ENCODE measurements at regions not wholly inside any gene's neighbourhood (a gene's known extent, or its start where the extent isn't known, plus 50 kb on each side); places are given as distances from the start of the nearest gene placed in this dataset.
"Not testable (repeated sequence)": the region's sequence is repeated elsewhere in the genome, so short reads cannot be mapped to it uniquely, and the experiment has no call there.

DNA sequence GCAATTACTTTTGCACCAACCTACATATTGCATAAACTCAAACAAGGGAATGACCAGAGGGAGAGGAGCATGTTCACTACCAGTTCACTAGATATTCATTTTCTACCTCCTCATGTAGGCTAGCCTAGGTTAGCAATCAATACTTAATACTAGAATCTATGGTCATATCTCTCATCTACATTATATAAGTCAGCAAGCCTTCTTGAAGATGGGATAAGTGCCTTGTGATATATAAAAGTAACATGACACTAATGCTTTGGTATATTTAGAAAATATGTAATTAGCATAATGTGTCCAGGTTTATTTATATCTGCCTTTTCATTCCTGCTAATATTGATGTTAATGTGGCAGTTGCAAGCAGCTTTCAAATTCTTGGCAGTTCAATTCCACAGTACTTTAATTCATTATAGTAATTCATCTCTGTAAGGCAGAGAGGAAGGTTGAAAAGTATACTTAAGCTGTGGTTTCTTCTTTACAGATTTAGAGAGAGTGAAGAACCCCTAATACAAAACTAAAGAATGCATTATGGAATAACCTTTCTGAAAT, 1613.2 kb upstream of the ACO1 start:
- DNase-seq = no peak

DNA sequence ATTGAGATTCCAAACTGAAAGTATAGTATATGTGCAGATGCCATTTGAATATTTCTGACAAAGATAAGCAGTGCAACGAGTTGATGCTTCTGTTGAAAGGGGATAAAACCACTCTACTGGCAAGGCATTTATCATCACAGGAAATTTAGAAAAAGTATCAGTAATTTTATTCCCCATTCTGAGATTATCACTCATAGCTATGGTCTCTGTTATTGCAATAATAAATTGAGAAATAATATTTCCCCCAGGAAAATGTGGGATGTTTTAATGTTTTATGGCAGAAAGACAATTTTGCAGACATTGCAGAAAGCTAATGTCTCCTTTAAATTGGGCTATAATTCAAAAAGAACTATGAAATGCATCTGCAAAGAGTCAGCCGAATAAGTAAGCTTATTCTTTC, 1612.7 kb upstream of the ACO1 start:
- DNase-seq = no peak

DNA sequence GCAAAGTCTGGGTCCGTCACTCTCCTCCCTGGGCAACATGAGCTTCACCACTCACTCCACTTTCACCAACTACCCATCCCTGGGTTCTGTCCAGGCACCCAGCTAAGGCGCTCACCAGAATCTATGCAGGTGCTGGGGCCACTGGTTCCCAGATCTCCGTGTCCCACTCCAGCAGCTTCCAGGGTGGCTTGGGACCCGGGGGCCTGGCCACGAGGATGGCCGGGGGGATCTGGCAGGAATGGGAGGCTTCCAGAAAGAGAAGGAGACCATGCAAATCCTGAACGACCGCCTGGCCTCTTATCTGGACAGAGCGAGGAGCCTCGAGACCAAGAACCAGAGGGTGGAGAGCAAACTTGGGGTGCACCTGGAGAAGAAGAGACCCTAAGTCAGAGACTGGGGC, 1611.0 kb upstream of the ACO1 start:
- no peak for DNase-seq

DNA sequence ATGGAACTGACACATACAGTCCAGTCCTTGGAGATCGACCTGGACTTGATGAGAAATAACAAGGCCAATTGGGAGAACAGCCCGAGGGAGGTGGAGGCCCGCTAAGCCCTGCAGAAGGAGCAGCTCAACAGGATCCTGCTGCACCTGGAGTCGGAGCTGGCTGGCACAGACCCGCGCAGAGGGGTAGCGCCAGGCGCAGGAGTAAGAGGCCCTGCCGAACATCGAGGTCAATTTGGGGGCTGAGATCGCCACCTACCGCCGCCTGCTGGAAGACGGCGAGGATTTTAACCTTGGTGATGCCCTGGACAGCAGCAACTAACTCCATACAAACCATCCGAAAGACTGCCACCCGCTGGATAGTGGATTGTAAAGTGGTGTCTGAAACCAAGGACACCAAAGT, 1610.1 kb upstream of the ACO1 start:
- no peak for DNase-seq

DNA sequence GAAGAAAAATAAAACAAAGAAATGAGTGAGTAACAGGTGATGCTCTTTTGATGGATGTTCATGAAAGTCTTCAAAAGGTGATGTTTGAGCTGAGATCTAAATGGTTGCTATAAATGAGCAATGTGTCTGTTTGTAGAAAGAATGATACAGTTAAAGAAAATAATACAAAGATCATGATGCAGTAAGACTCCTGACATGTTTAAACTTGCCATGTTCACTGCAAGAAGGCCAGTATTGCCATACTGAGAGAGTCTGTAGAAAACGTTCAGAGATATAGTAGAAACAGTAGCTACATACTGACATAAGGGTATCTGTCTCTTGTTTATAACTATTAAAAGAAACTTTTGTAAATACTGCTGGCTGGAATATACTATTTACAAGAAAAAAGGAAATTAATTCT, 1609.2 kb upstream of the ACO1 start:
- DNase-seq = no peak

DNA sequence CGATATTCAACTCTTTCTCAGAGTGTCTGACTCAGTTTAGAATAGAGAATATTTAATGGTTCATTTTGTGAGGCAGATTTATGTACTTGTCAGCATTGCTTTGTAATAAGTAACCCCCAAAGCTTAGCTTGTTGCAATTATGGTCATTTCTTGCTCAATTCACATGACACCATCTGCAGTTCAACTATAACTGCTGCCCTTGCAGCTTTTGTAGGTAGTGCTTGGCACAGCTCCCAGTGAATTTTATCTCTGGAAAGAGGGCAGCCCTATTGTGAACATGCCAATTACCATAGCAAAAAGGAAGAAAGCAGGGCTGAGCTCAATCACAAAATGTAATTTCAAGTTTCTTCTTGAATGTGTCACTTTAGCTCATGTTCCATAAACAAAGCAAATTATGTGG, 1587.7 kb upstream of the ACO1 start:
- DNase-seq = no peak

DNA sequence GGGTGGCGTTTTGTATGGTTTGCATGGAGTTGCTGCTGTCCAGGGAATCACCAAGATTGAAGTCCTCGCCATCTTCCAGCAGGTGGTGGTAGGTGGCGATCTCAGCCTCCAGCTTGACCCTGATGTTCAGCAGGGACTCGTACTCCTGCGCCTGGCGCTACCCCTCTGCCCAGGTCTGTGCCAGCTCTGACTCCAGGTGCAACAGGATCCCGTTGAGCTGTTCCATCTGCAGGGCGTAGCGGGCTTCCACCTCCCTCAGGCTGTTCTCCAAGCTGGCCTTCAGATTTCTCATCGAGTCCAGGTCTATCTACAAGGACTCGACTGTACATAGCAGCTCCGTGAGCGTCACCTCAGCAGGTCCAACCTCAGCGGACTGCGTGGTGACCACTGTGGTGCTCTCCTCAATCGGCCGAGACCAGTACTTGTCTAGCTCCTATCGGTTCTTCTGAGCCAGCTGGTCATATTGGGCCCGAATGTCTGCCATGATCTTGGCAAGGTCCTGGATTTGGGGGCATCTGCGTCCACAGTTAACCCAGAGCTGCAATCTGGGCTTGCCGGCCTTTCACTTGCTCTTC, 1584.8 kb upstream of the ACO1 start:
- DNase-seq = no peak

DNA sequence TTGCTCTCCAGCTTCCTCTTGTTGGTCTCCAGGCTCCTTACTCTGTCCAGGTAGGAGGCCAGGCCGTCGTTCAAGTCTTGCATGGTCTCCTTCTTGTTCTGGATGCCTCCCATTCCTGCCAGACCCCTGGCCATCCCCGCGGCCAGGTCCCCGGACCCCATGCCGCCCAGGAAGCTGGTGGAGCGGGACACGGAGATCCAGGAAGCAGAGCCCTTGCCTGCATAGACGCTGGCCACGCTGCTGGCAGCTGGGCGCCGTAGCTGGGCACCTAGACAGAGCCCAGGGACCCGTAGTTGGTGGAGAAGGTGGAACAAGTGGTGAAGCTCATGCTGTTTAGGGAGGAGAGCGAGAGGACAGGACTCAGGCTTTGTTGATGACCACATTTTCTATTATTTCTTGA, 1584.0 kb upstream of the ACO1 start:
- no peak for DNase-seq

DNA sequence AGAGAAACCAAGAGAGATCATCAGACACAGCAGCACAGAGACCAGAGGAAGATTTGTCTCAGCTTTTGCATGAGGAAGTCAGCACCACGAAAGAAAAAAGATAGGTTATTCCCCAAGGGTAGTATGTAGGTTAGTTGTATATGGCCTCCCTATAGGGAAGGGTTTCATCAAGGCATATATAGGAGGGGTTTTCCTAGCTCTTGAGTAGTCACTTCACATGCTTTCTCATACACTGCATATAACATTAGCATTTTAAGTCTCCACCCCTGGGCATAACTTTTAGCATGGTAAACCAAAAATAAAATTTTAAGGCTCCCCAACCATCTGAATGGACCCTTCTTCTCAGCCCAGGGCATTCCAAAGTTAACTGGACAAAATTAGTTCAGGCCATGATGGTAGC, 1571.6 kb upstream of the ACO1 start:
- DNase-seq = no peak

DNA sequence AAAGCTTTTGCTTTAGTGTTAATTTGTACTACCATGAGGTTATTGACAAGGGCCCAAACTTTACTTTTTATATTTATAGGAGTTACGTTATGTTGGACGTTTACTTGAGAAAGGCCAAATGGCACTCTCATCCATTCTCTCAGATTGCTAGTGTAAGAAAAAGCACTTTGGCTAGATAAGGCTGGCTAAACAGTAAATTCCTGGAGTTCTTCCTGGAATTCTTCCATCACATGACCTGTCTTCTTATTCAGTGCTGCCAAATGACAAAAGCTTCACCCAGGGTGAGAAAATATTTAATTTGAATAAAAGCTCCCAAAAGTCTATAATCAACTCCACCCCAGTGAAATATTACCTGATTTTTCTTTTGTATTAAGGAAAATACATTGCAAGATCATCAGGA, 1568.9 kb upstream of the ACO1 start:
- no peak for DNase-seq

DNA sequence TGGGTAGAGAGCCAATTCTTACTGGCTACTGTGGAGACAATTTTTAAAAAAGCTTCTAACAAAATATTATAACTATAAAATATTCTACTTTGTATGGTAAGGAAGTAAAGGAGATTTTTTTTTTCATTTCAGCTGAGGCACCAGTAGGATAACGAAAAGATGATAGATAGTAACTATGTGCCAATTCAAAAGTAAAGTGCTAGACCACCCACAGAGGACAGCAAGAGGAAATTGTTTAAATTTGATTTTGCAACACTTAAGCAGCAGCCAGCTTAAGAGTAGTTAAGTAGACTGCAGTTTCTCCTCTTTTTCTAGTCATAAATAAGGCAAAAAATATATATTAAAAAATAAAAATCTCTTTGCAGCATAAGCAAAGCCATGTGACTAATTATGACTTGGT, 1539.3 kb upstream of the ACO1 start:
- no peak for DNase-seq

DNA sequence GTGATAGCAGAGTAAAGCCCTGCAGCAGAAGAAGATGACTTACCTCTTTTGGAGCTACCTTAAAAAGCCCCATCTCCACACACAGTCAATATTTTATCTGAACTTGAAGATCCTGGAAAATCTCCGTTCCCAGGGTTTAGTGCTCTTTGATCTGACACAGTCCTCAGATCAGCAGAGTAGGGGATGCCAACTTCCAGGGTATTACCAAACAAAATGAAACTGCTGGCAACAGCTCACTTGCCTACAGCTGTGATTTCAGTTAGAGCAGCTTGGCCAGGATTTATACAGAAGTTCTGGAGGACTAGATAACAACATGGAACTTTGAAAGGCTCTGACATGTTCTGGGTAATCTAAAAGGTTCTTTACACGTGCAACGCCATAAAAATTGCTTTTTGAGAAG, 1537.8 kb upstream of the ACO1 start:
- DNase-seq = no peak

DNA sequence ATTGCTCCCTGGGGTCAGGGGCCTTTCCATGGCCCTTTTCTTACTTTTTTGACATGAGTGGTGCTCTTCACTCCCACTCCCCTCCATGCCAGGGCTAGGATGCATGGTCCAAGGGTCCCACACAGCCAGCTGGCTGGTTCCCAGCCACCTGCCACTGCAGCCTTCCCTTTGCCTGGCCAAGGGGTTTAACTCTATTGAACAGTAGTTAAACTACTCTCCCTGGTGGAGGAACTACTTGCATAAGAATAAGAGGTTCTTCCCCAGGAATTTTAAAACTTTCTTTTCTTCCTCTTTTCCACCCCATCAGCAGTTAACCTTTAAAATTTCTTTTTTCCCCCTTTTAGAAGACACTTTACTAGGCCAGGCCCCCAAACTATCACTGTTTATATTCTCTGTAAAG, 1532.8 kb upstream of the ACO1 start:
- DNase-seq = no peak

DNA sequence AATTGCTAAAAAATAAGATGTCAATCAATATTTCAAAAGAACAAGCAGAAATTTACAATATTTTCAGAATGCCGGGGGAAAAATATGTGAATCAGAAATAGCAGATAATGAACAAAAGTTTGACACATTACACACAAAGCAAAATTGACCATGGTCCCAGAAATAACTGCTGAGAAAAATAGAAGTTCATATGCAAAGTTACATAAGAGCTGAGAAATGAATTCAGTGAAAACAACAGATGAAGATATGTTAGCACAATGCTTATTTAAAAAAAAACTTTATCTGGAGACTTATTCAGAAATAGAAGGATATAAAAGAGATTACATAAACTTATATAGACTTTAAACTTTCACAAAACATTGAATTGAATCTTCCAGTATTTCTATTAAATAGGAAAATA, 1483.7 kb upstream of the ACO1 start:
- DNase-seq = no peak

DNA sequence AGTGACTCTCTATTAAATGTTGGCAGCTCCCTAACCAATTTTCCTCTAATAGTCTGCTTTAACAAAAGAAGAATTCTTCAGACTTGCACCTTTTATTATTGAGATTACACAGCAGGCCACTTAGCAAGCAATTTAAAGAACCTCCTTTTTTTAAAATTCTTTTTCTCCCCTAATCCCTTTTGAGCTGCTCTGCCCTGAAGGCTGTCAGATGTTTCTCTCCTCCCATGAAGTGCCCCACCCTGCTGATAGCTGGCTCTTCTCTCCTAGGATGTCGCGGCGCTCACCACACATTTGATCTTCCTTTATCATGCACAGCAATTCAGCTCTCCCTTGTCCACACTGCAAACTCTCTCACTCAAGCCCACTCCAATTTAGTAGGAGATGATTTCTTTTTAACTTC, 1471.1 kb upstream of the ACO1 start:
- no peak for DNase-seq

DNA sequence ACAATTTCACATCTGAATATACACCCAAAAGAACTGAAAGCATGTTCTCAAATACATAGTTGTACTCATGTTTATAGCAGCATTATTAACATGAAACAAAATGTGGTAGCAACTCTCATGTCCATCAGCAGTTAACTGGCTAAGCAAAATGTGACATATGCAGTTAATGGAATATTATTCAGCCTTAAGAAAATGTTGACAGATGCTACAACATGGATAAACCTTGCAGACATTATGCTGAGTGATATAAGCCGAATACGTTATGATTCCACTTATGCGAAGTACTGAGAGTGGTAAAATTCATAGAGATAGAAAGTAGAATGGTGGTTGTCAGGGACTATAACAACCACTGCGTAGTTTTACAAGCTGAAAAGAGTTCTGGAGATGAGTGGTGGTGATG, 1469.0 kb upstream of the ACO1 start:
- DNase-seq = no peak

DNA sequence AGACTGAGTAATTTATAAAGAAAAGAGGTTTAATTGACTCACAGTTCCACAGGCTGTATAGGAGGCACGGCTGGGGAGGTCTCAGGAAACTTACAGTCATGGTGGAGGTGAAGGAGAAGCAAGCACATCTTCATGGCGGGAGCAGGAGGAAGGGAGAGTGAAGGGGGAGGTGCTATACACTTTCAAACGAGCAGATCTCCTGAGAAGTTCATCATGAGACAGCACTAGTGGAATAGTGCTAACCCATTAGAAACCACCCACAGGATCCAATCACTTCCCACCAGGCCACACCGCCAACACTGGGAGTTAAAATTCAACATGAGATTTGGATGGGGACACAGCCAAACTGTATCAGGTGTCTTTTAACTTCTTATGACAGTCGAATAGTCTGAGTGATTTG, 1459.3 kb upstream of the ACO1 start:
- DNase-seq = no peak

DNA sequence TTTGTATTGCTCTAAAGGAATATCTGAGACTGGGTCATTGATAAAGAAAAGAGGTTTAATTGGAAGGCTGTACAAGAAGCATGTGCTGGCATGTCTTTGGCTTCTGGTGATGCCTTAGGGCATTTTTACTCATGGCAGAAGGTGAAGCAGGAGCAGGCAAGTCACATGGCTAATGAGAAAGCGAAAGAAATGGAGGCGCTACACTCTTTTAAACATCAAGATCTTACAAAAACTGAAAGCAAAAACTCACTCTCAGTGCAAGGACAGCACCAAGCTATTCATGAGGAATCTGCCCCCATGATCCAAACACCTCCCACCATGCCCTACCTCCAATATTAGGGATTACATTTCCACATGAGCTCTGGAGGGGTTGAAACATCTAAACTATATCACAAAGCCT, 1458.8 kb upstream of the ACO1 start:
- no peak for DNase-seq

DNA sequence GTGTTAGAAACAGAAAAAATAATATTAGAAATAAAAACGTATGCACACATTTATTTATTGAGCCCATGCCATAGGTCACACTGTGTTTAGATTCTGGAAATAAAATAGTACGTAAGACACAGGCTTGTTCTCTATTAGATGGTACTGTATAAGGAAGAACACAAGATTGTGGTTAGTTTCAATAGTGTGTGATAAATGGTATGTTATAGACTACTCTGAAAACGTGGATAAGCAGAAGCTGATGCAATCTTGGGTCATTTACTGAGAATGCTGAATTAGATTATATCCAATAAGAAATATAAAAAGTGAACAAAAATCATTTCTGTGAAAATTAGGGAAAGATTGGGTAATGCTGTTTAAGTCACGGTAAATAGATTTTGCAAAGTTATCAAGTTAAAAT, 1456.4 kb upstream of the ACO1 start:
- no peak for DNase-seq

DNA sequence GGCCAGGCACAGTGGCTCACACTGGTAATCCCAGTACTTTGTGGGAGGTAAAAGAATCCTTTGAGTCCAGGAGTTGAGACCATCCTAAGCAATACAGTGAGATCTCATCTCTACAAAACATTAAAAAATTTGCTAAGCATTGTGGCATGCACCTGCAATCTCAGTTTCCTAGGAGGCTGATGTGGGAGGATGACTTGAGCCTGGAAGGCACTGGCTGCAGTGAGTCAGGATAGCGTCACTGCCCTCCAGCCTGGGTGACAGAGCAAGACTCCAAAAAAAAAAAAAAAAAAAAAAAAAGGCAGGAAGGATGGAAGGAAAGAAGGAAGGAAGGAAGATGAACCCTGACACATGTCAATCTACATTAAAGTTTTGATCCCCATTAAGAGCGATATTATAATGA, 1452.2 kb upstream of the ACO1 start:
- DNase-seq = no peak

DNA sequence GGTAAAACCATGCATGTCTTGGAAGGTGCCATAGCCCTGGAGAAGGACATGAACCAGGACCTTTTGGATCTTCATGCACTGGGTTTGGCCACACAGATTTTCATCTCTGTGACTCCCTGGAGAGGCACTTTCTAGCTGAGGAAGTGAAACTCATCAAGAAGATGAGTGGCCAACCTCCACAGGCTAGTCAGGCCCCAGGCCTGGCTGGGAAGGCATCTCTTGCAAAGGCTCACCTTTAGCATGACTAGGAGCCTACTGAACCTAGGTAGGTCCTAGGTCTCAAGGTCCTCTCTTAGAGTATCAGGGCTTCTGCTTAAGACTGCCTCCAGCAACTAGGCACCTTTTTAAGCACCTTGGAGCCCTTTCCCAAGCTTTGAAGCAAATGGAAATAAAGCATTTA, 1448.7 kb upstream of the ACO1 start:
- DNase-seq = no peak

DNA sequence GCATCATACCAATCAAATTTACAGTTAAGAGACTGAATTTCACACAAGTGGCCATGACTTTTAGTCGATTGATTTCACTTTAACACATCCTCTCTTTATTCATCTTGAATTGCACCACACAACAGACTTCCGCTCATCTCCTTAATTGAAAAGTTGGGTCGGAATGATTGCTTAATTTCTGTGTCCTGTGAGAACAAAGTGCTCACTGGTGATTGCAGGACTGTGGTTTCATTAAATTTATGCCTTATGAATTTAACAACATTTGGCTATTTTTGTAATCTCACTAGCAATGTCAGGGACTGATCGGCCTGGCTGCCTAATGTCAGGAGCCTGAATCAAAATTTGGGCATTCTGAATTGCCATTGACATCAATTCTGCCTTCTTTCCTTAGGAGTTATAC, 1447.3 kb upstream of the ACO1 start:
- DNase-seq = no peak

DNA sequence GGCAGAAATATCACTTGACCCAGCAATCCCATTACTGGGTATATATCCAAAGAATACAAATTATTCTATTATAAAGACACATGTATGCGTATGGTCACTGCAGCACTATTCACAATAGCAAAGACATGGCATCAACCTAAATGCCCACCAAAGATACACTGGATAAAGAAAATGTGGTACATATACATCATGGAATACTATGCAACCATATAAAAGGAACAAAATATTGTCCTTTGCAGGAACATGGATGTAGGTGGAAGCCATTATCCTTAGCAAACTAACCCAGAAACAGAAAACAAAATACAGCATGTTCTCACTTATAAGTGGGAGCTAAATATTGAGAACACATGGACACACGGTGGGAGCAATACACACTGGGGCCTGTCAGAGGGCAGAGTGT, 1441.6 kb upstream of the ACO1 start:
- DNase-seq = not testable (repeated sequence)

DNA sequence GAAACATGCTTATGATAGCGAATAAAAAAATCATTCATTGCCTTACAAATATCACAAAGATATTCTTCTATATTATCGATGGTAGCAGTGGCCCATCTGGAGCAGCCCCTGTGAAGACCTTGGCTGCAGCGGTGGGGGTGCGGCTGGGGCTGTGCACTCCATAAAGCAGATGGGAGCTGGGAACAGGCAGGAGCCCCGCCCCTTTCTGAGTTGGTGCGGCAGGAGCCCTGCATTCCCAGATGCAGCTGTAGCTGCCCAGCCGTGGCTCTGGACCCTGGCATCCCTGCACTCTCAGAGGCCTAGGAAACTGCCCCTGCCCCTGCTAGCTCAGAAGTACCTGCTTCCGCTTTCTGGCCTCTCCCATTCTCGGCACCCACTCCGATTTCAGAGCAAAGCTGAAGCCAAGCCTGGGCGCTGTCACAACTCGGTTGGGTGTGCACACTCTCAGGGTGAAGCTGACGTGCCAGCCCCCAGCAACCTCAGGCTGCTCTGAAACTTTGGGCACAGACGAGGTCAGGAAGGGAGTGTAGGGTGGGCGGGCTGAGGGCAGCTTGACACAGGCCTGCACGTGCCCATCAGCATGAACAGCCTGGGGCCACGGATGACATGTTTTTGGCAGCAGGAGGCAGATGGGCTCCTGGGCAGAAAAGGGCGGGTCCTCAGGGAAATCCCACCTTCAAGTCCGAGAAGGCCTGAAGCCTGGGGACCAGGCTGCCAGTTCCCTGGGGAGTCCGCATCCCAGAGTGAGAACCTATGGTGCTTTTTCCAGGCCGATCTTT, 1440.8 kb upstream of the ACO1 start:
- DNase-seq = no peak

DNA sequence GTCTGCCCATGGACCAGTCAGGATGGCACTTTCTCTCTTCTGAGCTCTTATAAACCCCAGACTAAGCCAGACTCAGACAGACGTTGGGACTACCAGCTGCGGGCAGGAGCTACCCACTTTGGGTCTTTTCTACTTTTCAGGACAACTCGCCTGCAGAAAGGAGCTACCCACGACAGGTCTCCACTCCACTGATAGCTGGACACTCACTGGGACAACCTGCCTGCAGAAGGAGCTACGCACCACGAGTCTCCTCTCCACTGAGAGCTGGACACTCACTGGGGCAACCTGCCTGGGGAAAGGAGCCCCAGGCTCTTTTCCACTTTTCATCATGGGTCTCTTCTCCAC, 1440.2 kb upstream of the ACO1 start:
- DNase-seq = no peak

Measured in T-helper 9 cell (primary cell).